K562 (cell line): ENCODE measurements at regions not wholly inside any gene's neighbourhood (a gene's known extent, or its start where the extent isn't known, plus 50 kb on each side); places are given as distances from the start of the nearest gene placed in this dataset.

Experiments used
- CBFA2T3 ChIP-seq: fragments of 450-650 bp; IDR thresholded peaks from 2 replicates; pipeline ENCODE4 v1.6.1; 2017
- CBX8 ChIP-seq: fragments of 200-600 bp; sonication (generic); IDR thresholded peaks from 2 replicates; pipeline ENCODE4 v1.6.1; 2012; ENCODE audit warnings: borderline replicate concordance, mixed run types, low read depth, mild to moderate bottlenecking, moderate library complexity, mixed read lengths, low read length, control low read depth, inconsistent platforms; ENCODE audit not compliant: poor library complexity, severe bottlenecking; ENCODE audit errors: extremely low read depth
- FOXA3 ChIP-seq, 2 experiments: fragments of 450-650 bp in 1 of 2; sonication (generic) in 1 of 2; formaldehyde crosslinking; IDR thresholded peaks in 1 of 2; conservative IDR thresholded peaks in 1 of 2; 2 replicates each; pipeline versions ENCODE4 v1.4.0 to v1.8.0; 2020 to 2022; ENCODE audit warnings: mild to moderate bottlenecking in 2 of 2, missing genetic modification reagents in 1 of 2
- MBD2 ChIP-seq: sonication (generic); IDR thresholded peaks from 2 replicates; pipeline ENCODE4 v1.6.1; 2016; ENCODE audit warnings: low read depth, borderline replicate concordance
- MXI1 ChIP-seq: IDR thresholded peaks from 2 replicates; pipeline ENCODE4 v1.6.1; 2011; ENCODE audit warnings: low read depth, mild to moderate bottlenecking, improper control_type of control experiment, low read length
- NFE2 ChIP-seq: IDR thresholded peaks from 2 replicates; pipeline ENCODE4 v1.6.1; 2014; ENCODE audit warnings: antibody characterized with exemption, low read depth
- NONO ChIP-seq, 2 experiments: fragments of 200-400 bp in 1 of 2; fragments of 450-650 bp in 1 of 2; formaldehyde crosslinking in 1 of 2; IDR thresholded peaks; 2 replicates each; pipeline ENCODE4 v1.6.1; 2017; ENCODE audit warnings: low read depth in 2 of 2, mild to moderate bottlenecking in 2 of 2, moderate library complexity in 2 of 2, low read length in 1 of 2
- ZBTB7A ChIP-seq: IDR thresholded peaks from 2 replicates; pipeline ENCODE4 v1.6.1; 2011; ENCODE audit warnings: low read depth, mild to moderate bottlenecking, low read length, moderate library complexity, borderline replicate concordance; ENCODE audit not compliant: control insufficient read depth
- ZNF23 ChIP-seq: fragments of 250-450 bp; sonication (Bioruptor Pico); IDR thresholded peaks from 2 replicates; pipeline ENCODE4 v1.4.0; 2020; ENCODE audit warnings: mild to moderate bottlenecking
- ZNF444 ChIP-seq: fragments of 250-450 bp; sonication (Bioruptor Pico); IDR thresholded peaks from 2 replicates; pipeline ENCODE4 v1.4.0; 2020; ENCODE audit warnings: mild to moderate bottlenecking, moderate library complexity
- TF ChIP-seq, protein P1 (sequence below): fragments of 450-650 bp; formaldehyde crosslinking; IDR thresholded peaks from 2 replicates; pipeline ENCODE4 v1.4.0; 2020; ENCODE audit warnings: mild to moderate bottlenecking, moderate library complexity

DNA sequence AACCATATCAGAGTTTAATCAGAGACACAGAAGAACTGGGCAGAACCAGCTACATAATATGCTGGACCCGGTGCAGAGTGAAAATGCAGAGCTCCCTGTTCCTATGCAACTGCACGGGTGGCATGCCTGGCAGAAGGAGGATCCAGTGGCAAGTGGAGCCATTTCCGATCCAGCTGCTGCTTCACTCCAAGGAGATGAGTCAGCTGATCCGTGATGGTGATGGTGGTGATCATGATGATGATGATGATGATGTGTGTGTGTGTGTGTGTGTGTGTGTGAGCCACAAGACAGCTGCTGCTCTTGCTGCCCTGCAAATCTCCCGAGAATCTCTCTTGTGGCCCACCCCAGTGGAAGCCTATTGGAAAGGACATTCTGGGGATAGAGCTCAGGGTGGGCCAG is 133.0 kb downstream of the URB2 start (continued):
- no peak for TF ChIP-seq MXI1
- no peak for TF ChIP-seq ZNF23 (CRISPR knock-in tag)
- peak; percentile 46 for TF ChIP-seq NFE2
- no peak for TF ChIP-seq CBX8
- TF ChIP-seq, protein P1, sequence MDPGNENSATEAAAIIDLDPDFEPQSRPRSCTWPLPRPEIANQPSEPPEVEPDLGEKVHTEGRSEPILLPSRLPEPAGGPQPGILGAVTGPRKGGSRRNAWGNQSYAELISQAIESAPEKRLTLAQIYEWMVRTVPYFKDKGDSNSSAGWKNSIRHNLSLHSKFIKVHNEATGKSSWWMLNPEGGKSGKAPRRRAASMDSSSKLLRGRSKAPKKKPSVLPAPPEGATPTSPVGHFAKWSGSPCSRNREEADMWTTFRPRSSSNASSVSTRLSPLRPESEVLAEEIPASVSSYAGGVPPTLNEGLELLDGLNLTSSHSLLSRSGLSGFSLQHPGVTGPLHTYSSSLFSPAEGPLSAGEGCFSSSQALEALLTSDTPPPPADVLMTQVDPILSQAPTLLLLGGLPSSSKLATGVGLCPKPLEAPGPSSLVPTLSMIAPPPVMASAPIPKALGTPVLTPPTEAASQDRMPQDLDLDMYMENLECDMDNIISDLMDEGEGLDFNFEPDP = no peak
- no peak for TF ChIP-seq CBFA2T3
- TF ChIP-seq MBD2 = no peak
- TF ChIP-seq ZBTB7A = no peak
- no peak for TF ChIP-seq NONO (IDR thresholded peaks at IDR 0.05; ENCODE audit: low read depth in 2 of 2, low read length in 1 of 2)
- no peak for TF ChIP-seq FOXA3 (CRISPR knock-in tag; conservative IDR thresholded peaks at IDR 0.05 in 1 of 2, IDR thresholded peaks at IDR 0.05 in 1 of 2)
- TF ChIP-seq ZNF444 (CRISPR knock-in tag) = no peak
- TF ChIP-seq, all 486 proteins: peak for 5
